ENCODE measurements at regions not wholly inside any gene's neighbourhood (a gene's known extent, or its start where the extent isn't known, plus 50 kb on each side); places are given as distances from the start of the nearest gene placed in this dataset.

- TF ChIP-seq ZNF462 (CRISPR knock-in tag; IDR thresholded peaks at IDR 0.05) (no peak), EZH2phosphoT487 (IDR thresholded peaks at IDR 0.05; ENCODE audit: unreplicated experiment) (no peak), JUNB (IDR thresholded peaks at IDR 0.05; ENCODE audit: unreplicated experiment) (no peak), ETS1 (IDR thresholded peaks at IDR 0.05) (no peak), REST (IDR thresholded peaks at IDR 0.05; ENCODE audit: unreplicated experiment) (no peak), NANOG (IDR thresholded peaks at IDR 0.05; ENCODE audit: borderline replicate concordance) (no peak), CREB1 (CRISPR knock-in tag; IDR thresholded peaks at IDR 0.05; ENCODE audit: low read depth) (no peak), EZH2 (IDR thresholded peaks at IDR 0.05; ENCODE audit: low read depth, unreplicated experiment) (no peak), STAT1 (IDR thresholded peaks at IDR 0.05; ENCODE audit: unreplicated experiment) (no peak), POLR2AphosphoS5 (IDR thresholded peaks at IDR 0.05; ENCODE audit: low read depth) (no peak)
These were observed 355.0 kb downstream of the RAB28 start (continued) for GRCh38 chr4:13129095-13129494.
